HL-60/S4 treated with retinoic acid at 250 ng/mL for 4 days and 3 days (cell line): ENCODE measurements at regions not wholly inside any gene's neighbourhood (a gene's known extent, or its start where the extent isn't known, plus 50 kb on each side); places are given as distances from the start of the nearest gene placed in this dataset.
"Not testable (repeated sequence)": the region's sequence is repeated elsewhere in the genome, so short reads cannot be mapped to it uniquely, and the experiment has no call there.

Source experiments
- in situ Hi-C: fragments of 300-500 bp; cut with MboI; formaldehyde crosslinking; loops from 2 replicates; pipeline ENCODE4 v1.7.0; 2022; ENCODE audit warnings: low sequenced_read_pairs

- in situ Hi-C loops = not testable (repeated sequence)
These were observed 51.5 kb upstream of the CDC42EP3 start for GRCh38 chr2:37722971-37723370.

GRCh38 chr2:37730037-37730818 is 58.8 kb upstream of the CDC42EP3 start:
- in situ Hi-C loops = no loop called here

GRCh38 chr2:37732412-37732811 is 61.0 kb upstream of the CDC42EP3 start:
- in situ Hi-C loops = not testable (repeated sequence)

GRCh38 chr2:37733251-37733650 is 61.8 kb upstream of the CDC42EP3 start:
- in situ Hi-C loops = no loop called here

GRCh38 chr2:37733955-37734354 is 62.5 kb upstream of the CDC42EP3 start:
- in situ Hi-C loops = not testable (repeated sequence)

- in situ Hi-C loops = not testable (repeated sequence)
These were observed 63.6 kb upstream of the CDC42EP3 start for GRCh38 chr2:37734891-37735523.

- in situ Hi-C loops = not testable (repeated sequence)
These were observed 64.1 kb upstream of the CDC42EP3 start for GRCh38 chr2:37735524-37735910.

- in situ Hi-C loops = no loop called here
These were observed 66.1 kb upstream of the CDC42EP3 start for GRCh38 chr2:37737507-37737906.

GRCh38 chr2:37738266-37738885 is 66.9 kb upstream of the CDC42EP3 start:
- in situ Hi-C loops = no loop called here

GRCh38 chr2:37739153-37739552 is 67.7 kb upstream of the CDC42EP3 start:
- in situ Hi-C loops = no loop called here

GRCh38 chr2:37740164-37740739 is 68.8 kb upstream of the CDC42EP3 start:
- in situ Hi-C loops = no loop called here

GRCh38 chr2:37742286-37742685 is 70.8 kb upstream of the CDC42EP3 start:
- in situ Hi-C loops = no loop called here

- in situ Hi-C loops = no loop called here
These were observed 72.6 kb upstream of the CDC42EP3 start for GRCh38 chr2:37744010-37744409.

- in situ Hi-C loops = not testable (repeated sequence)
These were observed 73.5 kb upstream of the CDC42EP3 start for GRCh38 chr2:37744961-37745360.

GRCh38 chr2:37746011-37746410 is 74.6 kb upstream of the CDC42EP3 start:
- in situ Hi-C loops = not testable (repeated sequence)

- in situ Hi-C loops = no loop called here
These were observed 75.4 kb upstream of the CDC42EP3 start for GRCh38 chr2:37746883-37747282.

- in situ Hi-C loops = no loop called here
These were observed 77.1 kb upstream of the CDC42EP3 start for GRCh38 chr2:37748541-37748940.

- in situ Hi-C loops = not testable (repeated sequence)
These were observed 78.8 kb upstream of the CDC42EP3 start for GRCh38 chr2:37750286-37750685.

GRCh38 chr2:37752766-37753165 is 81.3 kb upstream of the CDC42EP3 start:
- in situ Hi-C loops = no loop called here

GRCh38 chr2:37753758-37754157 is 82.3 kb upstream of the CDC42EP3 start:
- in situ Hi-C loops = no loop called here

- in situ Hi-C loops = not testable (repeated sequence)
These were observed 84.6 kb upstream of the CDC42EP3 start for GRCh38 chr2:37755961-37756559.
